AG09309 (cell line): ENCODE measurements at regions not wholly inside any gene's neighbourhood (a gene's known extent, or its start where the extent isn't known, plus 50 kb on each side); places are given as distances from the start of the nearest gene placed in this dataset.

Experiments
- DNase-seq: peaks from one replicate; pipeline ENCODE4 v3.0.0-alpha.2; 2010; ENCODE audit warnings: low read depth
- H3K4me3 ChIP-seq: 2 replicates; pipeline ENCODE4 v1.5.1; 2011; ENCODE audit warnings: mild to moderate bottlenecking, low read depth, low read length, moderate library complexity; ENCODE audit not compliant: control insufficient read depth
- CTCF ChIP-seq: IDR thresholded peaks from 2 replicates; pipeline ENCODE4 v1.5.1; 2011; ENCODE audit warnings: mild to moderate bottlenecking, low read depth, low read length, inconsistent platforms; ENCODE audit not compliant: insufficient read depth, control insufficient read depth; ENCODE audit errors: missing control alignments

GRCh38 chr21:27466140-27466539 is 499.3 kb upstream of the ADAMTS5 start:
- no peak overlapping the region for H3K4me3 ChIP-seq
- no peak for DNase-seq
- TF ChIP-seq CTCF = no peak

GRCh38 chr21:27464648-27465047 is 497.8 kb upstream of the ADAMTS5 start:
- TF ChIP-seq CTCF = no peak
- DNase-seq = no peak
- no peak overlapping the region for H3K4me3 ChIP-seq

DNA sequence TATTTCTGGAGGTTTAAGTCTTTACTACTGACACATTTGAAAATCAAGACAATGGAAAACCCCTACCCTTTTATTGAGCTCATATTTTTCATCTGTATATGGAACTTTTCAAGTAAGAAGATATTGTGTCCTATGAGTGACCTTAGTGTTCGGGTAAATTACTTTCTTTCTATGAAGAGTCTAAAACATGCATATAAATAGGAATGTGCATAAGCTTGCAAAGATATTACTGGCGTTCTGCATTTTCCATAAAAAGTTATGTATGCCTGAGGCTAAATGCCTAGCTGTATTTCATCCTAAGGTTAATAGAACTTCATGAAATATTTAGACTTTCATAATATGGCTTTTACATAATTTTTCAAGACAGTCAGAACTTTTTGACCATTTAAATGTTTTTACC is 495.8 kb upstream of the ADAMTS5 start:
- TF ChIP-seq CTCF = no peak
- DNase-seq = no peak
- H3K4me3 ChIP-seq = no peak overlapping the region

GRCh38 chr21:27454234-27454633 is 487.3 kb upstream of the ADAMTS5 start:
- H3K4me3 ChIP-seq = no peak overlapping the region
- no peak for TF ChIP-seq CTCF
- DNase-seq = no peak

DNA sequence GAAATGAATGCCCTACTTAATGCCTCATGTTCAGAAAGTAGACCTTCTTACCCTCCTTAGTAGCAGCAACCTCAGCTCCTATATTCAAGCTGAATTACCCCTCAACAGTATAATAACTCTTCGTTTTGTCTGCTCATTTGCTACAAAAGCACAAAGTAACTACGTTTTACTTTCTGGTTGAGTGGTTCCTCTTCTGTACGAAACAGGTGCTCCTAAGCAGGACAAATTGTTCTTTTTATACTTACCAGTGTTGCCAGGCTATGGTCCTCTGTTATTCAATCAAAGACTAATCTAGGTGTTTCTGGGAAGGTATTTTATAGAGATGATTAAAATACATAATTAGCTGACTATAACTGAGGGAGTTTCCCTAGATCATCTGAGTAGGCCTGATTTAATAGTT is 484.2 kb upstream of the ADAMTS5 start:
- DNase-seq = no peak
- TF ChIP-seq CTCF = no peak
- H3K4me3 ChIP-seq = no peak overlapping the region

GRCh38 chr21:27450216-27450615 is 483.3 kb upstream of the ADAMTS5 start:
- no peak overlapping the region for H3K4me3 ChIP-seq
- no peak for TF ChIP-seq CTCF
- no peak for DNase-seq

DNA sequence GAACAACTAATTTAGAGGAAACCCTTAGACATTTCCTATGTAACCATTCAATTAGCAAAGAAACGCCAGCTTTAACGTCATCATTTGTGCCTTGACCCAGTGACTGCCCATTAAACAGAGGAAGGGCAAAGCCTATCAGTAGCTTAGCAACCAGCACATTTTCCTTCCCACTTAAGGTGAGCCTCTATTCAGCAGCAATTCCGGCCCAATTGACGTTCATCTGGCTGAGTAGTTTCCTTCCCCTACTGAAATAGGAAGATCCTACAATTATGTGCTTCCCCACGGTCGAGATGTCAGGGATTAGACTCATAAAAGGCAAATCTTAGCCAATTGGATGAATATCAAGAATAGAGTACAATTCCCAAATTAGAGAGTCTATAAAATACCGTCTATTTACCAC is 482.1 kb upstream of the ADAMTS5 start:
- no peak for DNase-seq
- no peak for TF ChIP-seq CTCF
- H3K4me3 ChIP-seq = no peak overlapping the region
